H1 (cell line): ENCODE measurements at regions not wholly inside any gene's neighbourhood (a gene's known extent, or its start where the extent isn't known, plus 50 kb on each side); places are given as distances from the start of the nearest gene placed in this dataset.
A peak's percentile ranks its signal among the peaks of the same experiment; 100 is the strongest.

Source experiments
- CTCF ChIA-PET: fragments of 300-600 bp; sonication (Branson Sonifier 250); formaldehyde crosslinking; loops from one replicate; lab custom pipeline; 2021; ENCODE audit not compliant: partially characterized antibody; lab: Charles Lee
- POLR2A ChIA-PET: fragments of 300-600 bp; sonication (Branson Sonifier 250); formaldehyde crosslinking; loops from one replicate; lab custom pipeline; 2021; ENCODE audit warnings: inconsistent platforms; ENCODE audit not compliant: partially characterized antibody; lab: Charles Lee
- DNase-seq, 2 experiments: peaks; one replicate each; pipeline versions ENCODE4 v3.0.0 to v3.0.0-alpha.2; 2010 to 2022; ENCODE audit warnings: low spot score in 2 of 2, low read depth in 1 of 2, mixed read lengths in 1 of 2
- FAIRE-seq: peaks from 2 replicates; lab custom pipeline; 2011; peaks lifted over from hg19 to GRCh38; lab: Jason Lieb, UNC
- H2AFZ ChIP-seq: 2 replicates; pipeline ENCODE4 v1.8.1; 2012; ENCODE audit warnings: low read length, inconsistent platforms
- H2AK5ac ChIP-seq: 2 replicates; pipeline ENCODE4 v1.6.1; 2013; ENCODE audit warnings: low read depth, low read length
- H2BK120ac ChIP-seq: replicated peaks from 2 replicates; pipeline ENCODE3; 2013; ENCODE audit warnings: low read depth, low read length, inconsistent platforms
- H2BK12ac ChIP-seq: 2 replicates; pipeline ENCODE4 v1.6.1; 2013; ENCODE audit warnings: low read depth, low read length
- H2BK15ac ChIP-seq: 2 replicates; pipeline ENCODE4 v1.6.1; 2013; ENCODE audit warnings: low read length
- H2BK20ac ChIP-seq: 2 replicates; pipeline ENCODE4 v1.6.1; 2013; ENCODE audit warnings: low read length
- H2BK5ac ChIP-seq: 2 replicates; pipeline ENCODE4 v1.6.1; 2013; ENCODE audit warnings: low read depth, low read length
- H3K14ac ChIP-seq: 2 replicates; pipeline ENCODE4 v1.6.1; 2013; ENCODE audit warnings: inconsistent platforms; ENCODE audit not compliant: insufficient read length
- H3K18ac ChIP-seq: 2 replicates; pipeline ENCODE4 v1.6.1; 2013; ENCODE audit warnings: low read length; ENCODE audit errors: extremely low read depth
- H3K23ac ChIP-seq: 2 replicates; pipeline ENCODE4 v1.6.1; 2013; ENCODE audit warnings: inconsistent platforms; ENCODE audit not compliant: insufficient read length
- H3K23me2 ChIP-seq: 2 replicates; pipeline ENCODE4 v1.6.1; 2013; ENCODE audit warnings: low read depth, low read length
- H3K27ac ChIP-seq: 2 replicates; pipeline ENCODE4 v1.6.1; 2011; ENCODE audit warnings: low read depth, low read length, inconsistent platforms
- H3K27me3 ChIP-seq, 4 experiments: replicated peaks in 1 of 4; 1 replicate in 1 of 4; 2 replicates in 3 of 4; pipeline versions ENCODE4 v1.6.1 to v1.8.1; 2011 to 2013; ENCODE audit warnings: low read length in 3 of 4, mild to moderate bottlenecking in 3 of 4, inconsistent platforms in 2 of 4, mixed read lengths in 2 of 4, moderate library complexity in 1 of 4; ENCODE audit not compliant: control insufficient read depth in 3 of 4, insufficient read depth in 3 of 4; ENCODE audit errors: extremely low read depth in 1 of 4
- H3K36me3 ChIP-seq, 4 experiments: 2 replicates each; pipeline versions ENCODE4 v1.6.1 to v1.8.1; 2011 to 2013; ENCODE audit warnings: mild to moderate bottlenecking in 4 of 4, low read length in 3 of 4, moderate library complexity in 2 of 4, control low read depth in 1 of 4, inconsistent platforms in 1 of 4; ENCODE audit not compliant: insufficient read depth in 4 of 4, control insufficient read depth in 2 of 4
- H3K4ac ChIP-seq: replicated peaks from 2 replicates; pipeline ENCODE3; 2013; ENCODE audit warnings: low read length, low read depth, mixed read lengths, inconsistent platforms; ENCODE audit not compliant: insufficient read length
- H3K4me1 ChIP-seq, 4 experiments: replicated peaks in 1 of 4; 1 replicate in 1 of 4; 2 replicates in 3 of 4; pipeline versions ENCODE4 v1.6.1 to v1.8.1; 2011 to 2013; ENCODE audit warnings: low read length in 3 of 4, inconsistent platforms in 2 of 4, mixed read lengths in 1 of 4; ENCODE audit not compliant: insufficient read depth in 4 of 4, control insufficient read depth in 3 of 4
- H3K4me2 ChIP-seq, 2 experiments: 2 replicates each; pipeline versions ENCODE4 v1.6.1 to v1.8.1; 2011 to 2013; ENCODE audit warnings: low read depth in 2 of 2, low read length in 2 of 2, control low read depth in 1 of 2, inconsistent platforms in 1 of 2, mild to moderate bottlenecking in 1 of 2; ENCODE audit not compliant: insufficient read depth in 1 of 2
- H3K4me3 ChIP-seq, 4 experiments: fragments of 200-600, 300-600 bp in 1 of 4; sonication (generic), shearing (Covaris generic), sonication (Bioruptor Twin) in 1 of 4; 2 replicates each; pipeline versions ENCODE4 v1.5.1 to v1.8.1; 2011 to 2016; ENCODE audit warnings: low read length in 4 of 4, low read depth in 3 of 4, control low read depth in 2 of 4, inconsistent platforms in 2 of 4, mild to moderate bottlenecking in 2 of 4, mixed read lengths in 1 of 4, moderate library complexity in 1 of 4; ENCODE audit not compliant: insufficient read depth in 2 of 4; ENCODE audit errors: extremely low read depth in 1 of 4
- H3K56ac ChIP-seq: replicated peaks from 2 replicates; pipeline ENCODE3; 2013; ENCODE audit warnings: low read depth, mild to moderate bottlenecking, mixed read lengths, low read length, inconsistent platforms; ENCODE audit not compliant: insufficient read length
- H3K79me1 ChIP-seq: 2 replicates; pipeline ENCODE4 v1.6.1; 2013; ENCODE audit warnings: low read depth, low read length, control low read depth
- H3K79me2 ChIP-seq, 2 experiments: 2 replicates each; pipeline versions ENCODE4 v1.6.1 to v1.8.1; 2012 to 2013; ENCODE audit warnings: low read length in 2 of 2, mild to moderate bottlenecking in 2 of 2, inconsistent platforms in 1 of 2; ENCODE audit not compliant: insufficient read depth in 2 of 2, control insufficient read depth in 1 of 2
- H3K9ac ChIP-seq, 4 experiments: replicated peaks in 1 of 4; 1 replicate in 1 of 4; 2 replicates in 3 of 4; pipeline versions ENCODE4 v1.6.1 to v1.8.1; 2011 to 2013; ENCODE audit warnings: low read depth in 3 of 4, low read length in 3 of 4, control low read depth in 2 of 4, mild to moderate bottlenecking in 2 of 4, moderate library complexity in 2 of 4, inconsistent platforms in 1 of 4; ENCODE audit errors: extremely low read depth in 1 of 4
- H3K9me3 ChIP-seq, 2 experiments: 2 replicates each; pipeline versions ENCODE4 v1.6.1 to v1.8.1; 2012 to 2013; ENCODE audit warnings: mild to moderate bottlenecking in 2 of 2, moderate library complexity in 2 of 2, control low read depth in 1 of 2, inconsistent platforms in 1 of 2, low read depth in 1 of 2, low read length in 1 of 2, mixed read lengths in 1 of 2; ENCODE audit not compliant: insufficient read depth in 2 of 2
- H4K20me1 ChIP-seq, 2 experiments: replicated peaks in 1 of 2; 2 replicates each; pipeline versions ENCODE3 to v1.8.1; 2011 to 2013; ENCODE audit warnings: inconsistent platforms in 2 of 2, low read length in 2 of 2, mild to moderate bottlenecking in 1 of 2; ENCODE audit not compliant: insufficient read depth in 2 of 2, control insufficient read depth in 1 of 2
- H4K5ac ChIP-seq: 2 replicates; pipeline ENCODE4 v1.6.1; 2013; ENCODE audit warnings: low read length, low read depth, mixed read lengths, inconsistent platforms; ENCODE audit not compliant: insufficient read length
- H4K8ac ChIP-seq: 2 replicates; pipeline ENCODE4 v1.8.0; 2013; ENCODE audit warnings: mild to moderate bottlenecking, moderate library complexity, low read length, inconsistent platforms; ENCODE audit not compliant: insufficient read depth; ENCODE audit errors: extremely low read depth
- H4K91ac ChIP-seq: replicated peaks from 2 replicates; pipeline ENCODE3; 2013; ENCODE audit warnings: low read length, mixed read lengths, inconsistent platforms; ENCODE audit not compliant: insufficient read length
- JUND ChIP-seq: IDR thresholded peaks from 2 replicates; pipeline ENCODE4 v1.6.1; 2011; ENCODE audit warnings: mild to moderate bottlenecking, improper control_type of control experiment, low read length
- NANOG ChIP-seq: IDR thresholded peaks from 2 replicates; pipeline ENCODE4 v1.6.1; 2011; ENCODE audit warnings: low read length, low read depth, mild to moderate bottlenecking, inconsistent platforms; ENCODE audit not compliant: insufficient read depth, poor library complexity, severe bottlenecking
- whole genome bisulfite sequencing, 2 experiments: shearing (Covaris generic) in 1 of 2; methylation state at CpG; one replicate each; pipeline versions ENCODE4 v1.1.6 to v1.1.7; 2013 to 2015; ENCODE audit warnings: low lambda C conversion rate in 2 of 2, mixed read lengths in 2 of 2, inconsistent platforms in 1 of 2, low coverage in 1 of 2, missing lambda C conversion rate in 1 of 2; ENCODE audit not compliant: insufficient replicate concordance in 2 of 2, insufficient coverage in 1 of 2, insufficient read length in 1 of 2; ENCODE audit errors: extremely low coverage in 1 of 2, missing lambda C conversion rate in 1 of 2; 5-methylcytosine and 5-hydroxymethylcytosine counted together

- H4K5ac ChIP-seq: no peak overlapping the region
- H2AK5ac ChIP-seq: no peak overlapping the region
- no peak overlapping the region for H3K4ac ChIP-seq
- H3K9ac ChIP-seq: no peak overlapping the region
- H3K27me3 ChIP-seq: no peaks in the 10 kb centered on the region
- H2BK5ac ChIP-seq: no peak overlapping the region
- no peak overlapping the region for H3K56ac ChIP-seq
- H2AFZ ChIP-seq: no peak overlapping the region
- no peak overlapping the region for H3K18ac ChIP-seq
- no peak overlapping the region for H3K14ac ChIP-seq
- H3K9me3 ChIP-seq: no peaks in the 10 kb centered on the region
- 25% methylated on average over 1 of the region's 1 CpG; no CpG with 5 or more reads in 1 of the 2 experiments for WGBS, 2 experiments
- H4K91ac ChIP-seq: no peak overlapping the region
- no peak for DNase-seq
- no peak overlapping the region for H2BK12ac ChIP-seq
- TF ChIP-seq NANOG (peak; percentile 47), JUND (no peak)
- no peaks in the 10 kb centered on the region for H3K79me2 ChIP-seq
- peaks cover 0 to 13% (median 5%) of the 10 kb centered on the region in 4 experiments; a peak in 3 of 7 replicates for H3K4me1 ChIP-seq
- no peak overlapping the region for H4K8ac ChIP-seq
- H3K27ac ChIP-seq: no peak overlapping the region
- no peaks in the 10 kb centered on the region for H3K36me3 ChIP-seq
- CTCF ChIA-PET: interaction anchor here (0.6 to 1.4 kb wide), 3 partner anchors 10 to 722 kb away, joined by 3 to 5 read pairs (median 4); no protein-coding TSS in a partner anchor
- no peak overlapping the region for H2BK20ac ChIP-seq
- FAIRE-seq: no peak
- no peaks in the 10 kb centered on the region for H3K79me1 ChIP-seq
- H2BK15ac ChIP-seq: no peak overlapping the region
- no peaks in the 10 kb centered on the region for H3K23me2 ChIP-seq
- no peak overlapping the region for H3K23ac ChIP-seq
- POLR2A ChIA-PET: no interaction called here
- H4K20me1 ChIP-seq: no peaks in the 10 kb centered on the region
- H2BK120ac ChIP-seq: no peak overlapping the region
- peak overlapping the region in 1 of 2 experiments; percentile 12; a peak in 1 of 4 replicates for H3K4me2 ChIP-seq
- H3K4me3 ChIP-seq: no peak overlapping the region
Observed at GRCh38 chr4:83781434-83781833, 245.5 kb downstream of the GPAT3 start.
